Activated CD4-positive, alpha-beta T cell treated with anti-CD3 and anti-CD28 coated beads for 4 hours (primary cell): ENCODE measurements at regions not wholly inside any gene's neighbourhood (a gene's known extent, or its start where the extent isn't known, plus 50 kb on each side); places are given as distances from the start of the nearest gene placed in this dataset.

ENCODE experiments used
- DNase-seq, 2 donors: peaks; one replicate each; pipeline ENCODE4 v3.0.0-alpha.2; 2020

DNA sequence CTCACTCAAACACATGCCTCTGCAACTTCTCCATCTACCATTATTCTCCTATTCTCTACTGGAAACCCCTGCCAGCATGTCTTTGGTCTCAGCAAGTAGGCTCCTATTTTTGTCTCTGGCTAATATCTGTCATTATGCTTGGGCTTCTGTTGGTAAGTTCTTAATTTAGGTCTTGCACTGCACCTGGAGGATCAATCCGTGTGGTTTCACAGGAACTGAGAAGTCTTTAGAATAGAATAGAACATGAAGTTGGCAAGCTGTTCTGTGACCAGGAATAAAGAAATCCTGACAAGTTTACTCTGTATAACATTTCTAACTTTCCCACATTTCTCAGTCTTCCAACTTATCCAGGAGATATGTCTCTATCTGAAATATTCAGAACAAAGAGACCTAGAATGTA lies 219.5 kb upstream of the GYPC start:
- DNase-seq, result no peak

DNA sequence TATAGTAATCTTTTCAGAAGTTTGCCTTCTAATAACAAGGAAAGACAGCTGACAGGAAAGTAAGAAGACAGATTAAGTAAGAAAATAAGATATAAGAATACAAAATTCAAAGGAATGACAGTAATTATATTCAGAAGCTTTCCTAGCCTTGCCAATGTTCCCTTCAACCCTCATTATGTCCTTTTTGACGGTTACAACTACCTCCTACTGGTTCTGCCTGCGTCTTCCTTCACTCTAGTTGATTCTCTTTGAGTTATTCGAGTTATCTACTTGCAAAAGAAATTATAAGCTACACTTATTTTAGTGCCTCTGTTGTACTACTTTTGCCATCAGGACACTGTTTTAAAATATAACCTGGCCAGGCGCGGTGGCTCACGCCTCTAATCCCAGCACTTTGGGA lies 218.9 kb upstream of the GYPC start:
- no peak for DNase-seq

DNA sequence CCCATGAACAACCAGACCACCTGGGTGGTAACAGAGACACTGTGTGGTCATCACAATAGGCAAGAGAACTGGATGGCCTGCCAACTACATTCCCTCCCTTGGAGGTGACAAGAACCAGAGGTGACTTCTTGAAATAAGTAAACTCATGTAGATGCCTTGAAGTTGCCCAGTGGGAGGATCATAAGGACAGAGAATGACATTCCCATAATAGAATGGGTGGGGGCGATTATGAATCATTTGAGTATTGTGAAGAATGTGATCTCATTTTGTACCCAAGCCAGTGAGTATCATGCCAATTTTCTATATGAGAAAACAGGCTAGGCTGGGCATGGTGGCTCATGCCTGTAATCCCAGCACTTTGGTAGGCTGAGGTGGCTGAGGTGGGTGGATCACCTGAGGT lies 211.4 kb upstream of the GYPC start:
- DNase-seq, result no peak

DNA sequence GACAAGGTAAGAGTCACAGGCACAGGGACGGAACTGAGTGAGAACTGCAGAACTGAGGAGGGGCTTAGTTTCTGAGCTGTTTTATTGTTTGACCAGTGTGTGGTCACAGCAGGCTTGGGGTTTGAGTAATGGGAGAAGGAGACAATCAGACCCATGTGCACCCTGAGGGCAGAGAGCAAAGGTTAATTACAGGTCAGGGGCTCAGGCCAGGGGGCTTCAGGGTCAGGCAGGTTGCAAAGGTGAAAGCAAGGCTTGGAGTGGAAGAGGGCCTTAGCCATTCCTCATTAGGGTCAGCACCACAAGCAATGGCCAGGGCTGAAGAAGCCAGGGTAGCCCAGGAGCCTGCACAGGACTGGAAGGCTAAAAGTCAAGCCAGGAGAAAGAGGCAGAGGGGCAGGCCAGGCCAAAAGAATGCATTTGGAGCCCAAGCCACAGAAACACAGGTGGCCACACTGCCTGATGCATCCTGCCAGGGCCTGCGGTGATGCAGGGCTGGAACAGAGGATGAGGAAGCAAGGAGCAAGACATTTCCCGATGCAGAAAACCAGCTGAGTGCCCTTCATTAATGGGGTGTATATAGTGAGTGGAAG lies 209.8 kb upstream of the GYPC start:
- DNase-seq, result no peak

DNA sequence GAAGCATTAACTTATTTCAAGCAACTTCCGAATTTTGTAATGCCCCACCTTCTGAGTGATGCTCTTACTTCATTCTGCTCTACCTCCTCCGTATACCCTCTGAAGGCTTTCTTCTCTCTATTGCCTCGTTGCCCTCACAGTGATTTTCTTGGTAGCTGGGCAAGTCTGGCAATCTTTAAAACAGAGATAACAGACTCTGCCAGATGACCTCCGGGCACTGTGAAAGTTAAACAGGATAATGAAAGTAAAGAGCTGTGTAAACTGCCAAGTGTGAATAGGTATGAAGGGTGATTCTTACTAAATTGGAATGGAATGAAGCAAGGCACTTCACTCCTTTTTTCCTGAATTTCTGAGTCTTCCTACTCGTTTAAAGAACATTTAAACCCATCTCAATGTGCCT lies 207.3 kb upstream of the GYPC start:
- DNase-seq, result no peak

GRCh38 chr2:126449677-126450076 lies 206.3 kb upstream of the GYPC start:
- no peak for DNase-seq

- DNase-seq, result no peak
Measured at GRCh38 chr2:126463892-126464674, 191.9 kb upstream of the GYPC start.

GRCh38 chr2:126467367-126468054 lies 188.4 kb upstream of the GYPC start:
- DNase-seq, result no peak

- no peak for DNase-seq
Measured at GRCh38 chr2:126475031-126475430, 180.9 kb upstream of the GYPC start.

- no peak for DNase-seq
Measured at GRCh38 chr2:126476691-126477090, 179.3 kb upstream of the GYPC start.

DNA sequence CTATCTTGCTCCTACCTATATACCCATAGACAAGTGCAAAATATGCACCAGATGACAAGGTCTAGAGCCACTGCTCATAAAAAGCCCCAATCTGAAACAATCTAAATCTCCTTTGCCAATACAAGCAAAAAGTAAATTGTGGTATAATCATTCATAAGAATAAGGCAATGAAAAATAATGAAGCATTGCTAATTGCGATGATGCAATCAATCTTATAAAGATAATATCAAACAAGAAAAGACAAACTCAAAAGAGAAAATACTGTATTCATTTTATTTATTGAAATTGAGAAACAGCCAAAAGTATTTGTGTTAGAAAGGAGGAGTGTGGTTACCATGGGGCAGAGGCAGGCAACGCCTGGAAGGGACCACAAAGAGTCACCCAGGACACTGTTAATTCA lies 175.9 kb upstream of the GYPC start:
- DNase-seq, result no peak

- DNase-seq, result no peak
Measured at GRCh38 chr2:126482582-126483464, 173.1 kb upstream of the GYPC start.

GRCh38 chr2:126494593-126494992 lies 161.4 kb upstream of the GYPC start:
- DNase-seq, result no peak

DNA sequence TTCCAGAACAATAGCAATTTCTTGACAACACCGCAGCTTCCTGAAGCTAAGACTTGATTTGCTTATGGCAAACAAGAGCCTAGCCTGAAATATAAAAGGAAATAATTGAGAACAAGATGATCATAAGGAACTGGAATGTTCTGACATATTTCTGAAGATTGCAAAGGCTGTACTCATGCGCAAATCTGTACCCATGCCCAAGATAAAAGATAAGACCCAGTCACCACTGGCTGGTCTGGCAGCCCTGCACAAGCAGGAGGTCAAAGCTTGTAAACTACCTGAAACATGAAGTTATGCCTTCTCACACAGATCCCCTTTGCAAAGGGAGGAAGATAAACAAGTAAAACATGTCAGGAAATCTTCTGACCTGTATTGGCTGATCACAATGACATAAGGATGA lies 160.8 kb upstream of the GYPC start:
- DNase-seq, result no peak

- DNase-seq, result no peak
Measured at GRCh38 chr2:126496493-126496892, 159.5 kb upstream of the GYPC start.

DNA sequence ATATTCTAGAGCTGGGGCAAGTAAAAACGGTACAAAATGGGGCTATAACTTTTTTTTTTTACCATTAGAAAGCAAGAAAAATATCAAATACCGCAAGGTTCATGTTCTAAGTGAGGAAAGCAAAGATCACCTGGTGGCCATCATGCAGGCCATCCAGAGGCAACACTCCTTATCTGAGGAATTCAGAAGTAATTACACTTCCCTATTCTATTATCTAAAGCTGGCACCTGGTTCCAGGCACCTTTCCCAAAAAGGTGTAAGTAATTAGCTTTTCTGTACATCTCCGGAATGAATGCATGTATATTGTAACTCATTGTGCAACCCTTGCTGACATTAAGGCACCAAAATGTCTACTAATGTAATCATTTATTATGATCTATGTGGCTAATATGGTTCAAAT lies 152.5 kb upstream of the GYPC start:
- no peak for DNase-seq

DNA sequence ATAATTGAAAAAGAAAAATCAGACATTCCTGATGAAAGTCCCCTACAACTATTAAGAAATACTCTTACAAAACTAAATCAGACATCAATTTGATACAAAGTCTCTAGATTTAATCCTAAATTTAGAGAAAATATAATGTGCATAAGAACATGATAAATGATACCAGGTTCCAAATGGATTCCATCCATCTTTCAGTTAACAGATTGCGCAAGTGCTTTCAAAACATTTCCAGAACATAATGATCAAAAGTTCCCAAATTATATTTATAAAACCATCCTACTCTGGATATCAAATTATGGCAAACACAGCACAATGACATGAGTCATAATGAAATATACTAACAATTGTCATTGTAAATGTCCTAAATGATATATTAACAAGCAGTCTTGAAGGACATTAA lies 151.0 kb upstream of the GYPC start:
- no peak for DNase-seq

DNA sequence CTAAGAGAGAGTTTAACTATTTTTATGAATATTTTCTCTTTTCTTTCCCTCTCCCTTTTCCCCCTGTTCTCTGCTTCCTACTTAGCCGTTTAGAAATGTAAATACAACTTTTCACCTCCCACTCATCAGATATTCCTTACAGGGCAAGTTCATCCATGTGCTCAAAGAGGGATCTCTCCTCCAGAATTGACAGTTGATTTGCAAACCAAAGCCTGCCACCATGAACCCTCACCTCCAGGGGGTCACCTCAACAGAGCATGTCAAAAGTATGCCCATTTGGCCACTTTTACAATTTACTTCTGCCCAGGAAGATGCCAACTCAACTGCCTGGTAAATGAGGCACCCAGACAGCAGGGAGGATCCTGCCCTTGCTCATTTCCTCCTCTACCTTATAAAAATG lies 149.2 kb upstream of the GYPC start:
- DNase-seq, result no peak

DNA sequence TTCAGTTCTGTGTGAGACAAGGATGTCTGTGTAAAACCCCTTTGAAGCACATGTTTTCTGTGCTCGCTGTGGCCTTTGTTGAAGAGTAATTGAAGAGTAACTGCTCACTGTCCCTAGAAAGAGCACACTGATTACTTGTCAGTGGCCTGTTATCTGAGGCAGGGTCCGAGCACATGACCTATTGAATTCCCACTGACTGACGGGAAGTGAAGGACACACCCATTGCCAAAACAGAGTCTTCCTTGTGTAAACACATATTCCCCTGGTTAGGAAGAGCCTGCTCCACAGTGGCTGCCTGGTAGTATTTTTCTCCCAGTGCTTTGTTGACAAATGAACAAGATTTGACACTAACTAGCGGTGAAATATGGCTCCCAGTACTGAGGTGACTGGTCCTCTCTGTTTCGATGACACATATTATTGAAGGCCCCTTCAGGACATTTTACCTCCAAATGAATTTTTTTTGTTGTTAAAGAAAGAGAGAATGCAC lies 148.5 kb upstream of the GYPC start:
- DNase-seq, result no peak

- DNase-seq, result no peak
Measured at GRCh38 chr2:126510356-126510755, 145.6 kb upstream of the GYPC start.

DNA sequence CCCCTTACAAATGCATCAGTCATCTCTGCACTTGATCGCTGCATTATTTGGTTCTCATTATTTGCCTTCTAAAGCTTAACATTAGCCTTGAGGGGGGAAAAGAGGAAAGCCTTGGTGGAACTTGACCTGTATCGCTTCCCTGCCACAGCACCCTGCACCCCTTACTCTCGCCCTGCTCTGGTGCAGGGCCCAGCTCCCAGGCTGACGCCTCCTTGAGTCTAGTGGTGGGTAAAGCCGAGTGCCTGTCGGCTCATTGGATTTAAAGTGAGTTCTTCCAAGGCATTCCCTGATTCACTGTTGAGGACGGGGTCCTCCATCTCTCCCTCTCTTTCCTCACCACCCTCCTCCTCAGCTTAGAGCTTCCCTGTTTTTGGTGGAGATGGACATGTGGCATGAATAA lies 145.0 kb upstream of the GYPC start:
- no peak for DNase-seq

DNA sequence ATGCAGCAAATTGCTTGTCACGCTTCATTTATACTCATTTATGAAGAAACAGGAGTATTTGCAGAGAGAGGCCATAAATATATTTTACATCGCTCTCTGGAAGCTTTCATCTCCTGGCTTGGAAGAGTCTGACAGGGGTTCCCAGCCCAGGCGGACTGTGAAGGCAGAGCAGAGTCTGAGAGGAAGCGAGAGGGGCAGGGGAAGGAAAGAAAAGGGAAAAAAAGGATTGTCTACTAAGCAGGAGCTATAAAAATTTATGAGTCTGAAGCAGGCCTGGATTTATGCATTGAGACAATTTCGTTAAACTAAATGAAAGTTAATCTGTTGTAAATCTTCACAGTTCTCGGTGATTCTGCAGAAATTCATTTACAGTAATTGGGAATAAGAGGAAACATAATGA lies 143.9 kb upstream of the GYPC start:
- DNase-seq, result no peak

GRCh38 chr2:126513033-126513432 lies 142.9 kb upstream of the GYPC start:
- DNase-seq, result no peak
